ENCODE measurements at regions not wholly inside any gene's neighbourhood (a gene's known extent, or its start where the extent isn't known, plus 50 kb on each side); places are given as distances from the start of the nearest gene placed in this dataset.
"Not testable (repeated sequence)": the region's sequence is repeated elsewhere in the genome, so short reads cannot be mapped to it uniquely, and the experiment has no call there.

GRCh38 chr14:28576523-28576922 is 190.1 kb upstream of the FOXG1 start:
- FAIRE-seq = no peak

DNA sequence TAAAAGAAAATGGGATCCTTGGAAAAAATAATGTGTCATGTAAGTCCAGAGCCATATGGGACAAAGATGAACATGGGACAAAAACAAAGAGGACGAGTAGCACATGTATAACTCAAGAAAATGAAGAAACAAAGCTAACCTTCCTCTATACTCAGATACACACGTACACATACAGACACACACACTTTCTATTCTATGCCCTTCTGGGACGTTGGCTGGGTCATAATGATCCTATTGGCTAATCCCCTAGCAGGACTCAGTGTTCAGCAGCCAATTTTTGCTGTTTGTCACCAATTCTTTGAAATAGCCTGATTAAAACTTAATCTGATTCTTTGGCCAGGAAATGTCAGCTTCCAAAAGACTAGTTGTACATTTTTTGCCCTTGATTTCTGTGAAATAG is 189.4 kb upstream of the FOXG1 start:
- no peak for FAIRE-seq

DNA sequence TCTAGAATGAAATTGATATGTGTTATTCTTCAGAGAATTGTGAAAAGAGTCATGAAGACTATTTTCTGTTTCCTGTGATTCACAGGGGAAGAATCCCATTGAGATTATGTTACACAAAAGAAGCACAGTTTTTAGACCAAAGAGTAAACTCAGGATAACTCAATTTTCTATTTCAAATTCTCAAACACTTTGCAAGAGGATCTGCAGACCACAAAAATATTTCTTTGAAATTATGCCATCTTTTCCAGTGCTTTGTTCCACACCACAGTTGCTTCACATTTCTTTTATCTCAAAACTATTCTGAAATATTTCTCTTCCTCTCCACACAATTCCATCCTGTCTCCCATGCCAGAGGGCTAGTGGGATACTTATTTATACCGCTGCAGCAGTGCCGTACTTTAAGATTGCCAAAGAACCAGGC is 188.9 kb upstream of the FOXG1 start:
- no peak for FAIRE-seq

GRCh38 chr14:28584951-28585350 is 181.6 kb upstream of the FOXG1 start:
- no peak for FAIRE-seq

- no peak for FAIRE-seq
Measured at GRCh38 chr14:28589792-28590191, 176.8 kb upstream of the FOXG1 start.

- no peak for FAIRE-seq
Measured at GRCh38 chr14:28596391-28596790, 170.2 kb upstream of the FOXG1 start.

- FAIRE-seq = no peak
Measured at GRCh38 chr14:28599191-28599590, 167.4 kb upstream of the FOXG1 start.

GRCh38 chr14:28599605-28600004 is 167.0 kb upstream of the FOXG1 start:
- FAIRE-seq = no peak

DNA sequence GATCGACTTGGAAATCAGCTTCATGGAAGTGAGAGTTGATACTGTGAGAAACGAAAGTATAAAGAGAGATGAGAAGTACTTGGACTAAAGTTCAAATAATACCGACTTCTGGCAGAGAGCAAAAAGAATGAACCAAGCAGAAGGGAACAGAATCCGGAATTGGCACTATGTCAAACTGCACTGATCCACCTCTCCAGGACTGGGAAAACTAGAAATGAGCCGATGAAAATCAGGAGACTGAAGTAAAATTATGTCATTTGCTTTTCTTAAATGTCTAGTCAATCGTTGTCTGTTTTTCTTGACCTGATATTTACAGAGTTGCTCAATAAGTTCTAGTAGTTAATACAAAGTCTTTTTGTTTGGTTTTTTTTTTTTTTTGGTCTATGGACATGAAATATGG is 163.0 kb upstream of the FOXG1 start:
- FAIRE-seq = no peak

DNA sequence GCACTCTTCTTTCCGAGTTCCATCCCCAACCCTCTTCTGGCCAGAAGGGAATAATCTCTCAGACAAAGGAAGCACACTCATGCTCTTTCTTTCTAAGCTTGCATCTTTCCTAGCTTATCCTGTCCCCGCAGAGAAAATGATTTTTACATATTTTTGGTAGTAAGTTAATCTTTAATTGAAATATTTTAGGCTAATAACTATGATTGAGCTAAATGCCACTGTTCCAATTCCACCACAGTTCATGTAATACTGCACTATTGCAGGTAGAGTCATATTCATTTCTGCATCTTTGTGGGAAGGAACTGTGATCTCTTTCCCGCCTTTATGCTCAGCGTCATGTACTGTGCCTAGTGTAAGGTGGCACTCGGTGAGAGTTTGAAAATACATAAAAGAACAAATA is 158.9 kb upstream of the FOXG1 start:
- FAIRE-seq = no peak

DNA sequence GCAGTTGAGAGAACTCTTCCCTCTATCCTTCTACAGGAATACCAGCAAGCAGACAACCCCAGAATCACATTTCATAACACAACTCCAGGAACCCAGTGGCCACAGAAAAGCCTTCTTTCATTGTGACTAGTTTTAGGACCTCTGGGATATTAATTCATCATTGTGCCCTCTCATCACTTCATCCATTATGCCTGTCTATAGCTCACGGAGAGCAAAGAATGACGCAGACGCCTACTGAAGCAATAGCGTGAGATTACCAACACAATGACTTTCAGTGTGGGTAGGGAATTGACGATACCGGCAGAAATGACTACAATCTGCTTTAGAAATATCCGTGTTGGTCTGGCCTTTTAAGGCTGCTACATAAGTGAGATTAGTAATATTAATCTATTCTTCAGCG is 158.1 kb upstream of the FOXG1 start:
- no peak for FAIRE-seq

DNA sequence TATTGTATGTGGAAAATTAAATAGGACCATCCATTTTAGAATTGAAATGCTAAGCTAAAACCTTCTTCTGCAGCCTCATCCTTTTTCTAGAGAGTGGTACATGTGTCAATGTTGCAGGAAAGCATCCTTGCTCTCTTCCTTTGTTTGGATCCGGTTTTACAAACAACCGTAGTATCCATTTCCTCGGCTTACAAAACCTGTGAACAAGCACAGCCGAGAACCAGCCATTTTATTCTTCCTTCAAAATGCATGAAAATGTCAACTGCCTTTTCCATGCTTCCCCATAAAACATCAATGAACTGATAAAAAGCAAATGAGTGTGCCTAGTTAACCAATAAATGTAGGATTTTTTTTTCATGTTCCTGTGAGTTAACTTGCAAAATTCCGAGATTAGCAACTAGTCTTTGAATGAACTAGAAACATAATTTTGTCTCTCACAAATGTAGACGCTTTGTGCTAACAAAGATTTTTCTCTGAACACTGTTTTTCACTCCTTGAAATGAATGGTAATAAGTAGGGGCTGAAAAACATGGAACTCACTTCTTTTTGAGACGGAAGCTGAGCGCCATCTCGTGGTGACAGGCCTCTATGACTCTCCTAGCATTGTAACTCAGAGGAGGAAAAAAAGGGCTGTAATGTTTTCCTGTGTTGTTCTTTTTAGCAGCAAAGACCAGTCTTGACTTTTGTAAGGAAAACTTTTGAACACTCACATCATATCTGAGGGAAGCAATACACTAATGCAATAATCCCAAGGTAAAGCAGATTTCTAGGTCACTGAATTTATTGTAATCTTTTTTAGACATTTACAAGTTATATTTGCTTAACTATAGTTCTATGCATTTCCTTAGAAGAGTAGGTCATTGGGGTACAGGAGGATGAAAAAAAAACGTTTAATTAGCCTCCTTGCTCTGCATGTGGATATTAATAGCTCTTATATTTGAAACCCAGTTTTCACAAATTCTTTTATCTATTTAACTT is 157.4 kb upstream of the FOXG1 start:
- FAIRE-seq = peak; percentile 88

GRCh38 chr14:28612414-28612813 is 154.2 kb upstream of the FOXG1 start:
- FAIRE-seq = no peak

DNA sequence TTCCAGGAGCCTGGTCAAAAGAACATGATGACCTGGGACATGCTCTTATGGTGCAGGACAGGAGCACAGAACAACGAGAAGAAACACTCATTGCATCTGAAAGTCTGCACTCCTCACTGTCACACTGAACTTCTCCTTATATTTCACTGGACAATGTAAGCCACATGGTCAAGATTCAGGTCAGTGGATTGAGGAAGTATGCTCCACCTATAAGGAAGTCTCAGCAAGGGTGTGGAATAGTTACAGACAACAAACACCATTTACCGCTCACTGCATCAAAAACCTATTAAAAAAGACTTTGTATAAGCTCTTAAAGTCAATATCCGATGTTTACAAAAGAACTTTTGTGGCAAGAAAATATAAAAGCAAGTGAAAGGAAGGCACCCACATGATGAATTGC is 153.1 kb upstream of the FOXG1 start:
- no peak for FAIRE-seq

DNA sequence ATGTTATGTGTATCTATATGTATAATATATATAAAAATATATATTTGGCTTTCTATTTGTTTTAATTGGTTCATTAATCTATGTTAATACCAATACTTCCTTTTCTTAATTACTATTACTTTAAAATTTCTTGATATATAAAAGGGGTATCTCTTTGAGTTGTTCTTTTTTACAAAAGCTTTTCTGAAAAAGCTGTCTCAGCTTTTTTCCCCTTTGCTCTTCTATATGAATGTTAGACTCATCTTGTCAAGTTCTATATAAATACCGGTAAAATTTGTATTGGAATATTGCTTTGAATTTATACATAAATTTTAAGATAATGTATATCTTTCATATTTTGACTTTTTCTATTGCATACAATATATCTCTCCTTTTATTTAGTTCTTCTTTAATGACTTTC is 139.8 kb upstream of the FOXG1 start:
- peak; percentile 34 for FAIRE-seq

DNA sequence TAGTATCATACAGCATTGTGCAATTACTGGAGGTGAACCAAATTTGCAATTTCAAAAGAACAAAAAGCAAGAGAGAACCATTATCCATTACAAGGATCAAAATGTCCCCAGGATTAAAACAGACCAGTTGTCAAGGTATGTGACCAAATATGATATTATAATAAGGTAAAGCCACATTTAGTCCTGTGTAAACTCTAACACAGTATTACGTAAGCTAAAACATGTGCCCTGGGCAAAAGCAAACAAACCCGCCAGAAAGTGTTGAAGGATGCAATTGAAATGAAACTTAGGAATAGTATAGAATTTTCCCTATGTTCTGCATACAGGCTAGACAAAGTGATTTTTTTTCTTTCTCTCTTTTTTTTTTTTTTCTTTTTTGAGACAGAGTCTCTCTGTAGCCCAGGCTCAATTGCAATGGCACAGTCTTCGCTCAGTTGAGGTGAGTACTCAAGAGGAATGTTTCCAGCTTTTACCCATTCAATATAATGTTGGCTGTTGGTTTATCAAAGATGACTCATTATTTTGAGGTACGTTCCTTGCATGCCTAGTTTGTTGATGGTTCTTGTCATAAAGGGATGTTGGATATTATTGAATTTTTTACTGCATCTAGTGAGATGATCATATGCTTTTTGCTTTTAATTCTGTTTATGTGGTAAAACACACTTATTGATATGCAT is 137.1 kb upstream of the FOXG1 start:
- no peak for FAIRE-seq

- no peak for FAIRE-seq
Measured at GRCh38 chr14:28630100-28630499, 136.5 kb upstream of the FOXG1 start.

GRCh38 chr14:28635387-28635786 is 131.2 kb upstream of the FOXG1 start:
- peak; percentile 98 for FAIRE-seq

GRCh38 chr14:28635816-28636215 is 130.8 kb upstream of the FOXG1 start:
- not testable (repeated sequence) for FAIRE-seq

GRCh38 chr14:28641189-28641588 is 125.4 kb upstream of the FOXG1 start:
- not testable (repeated sequence) for FAIRE-seq

DNA sequence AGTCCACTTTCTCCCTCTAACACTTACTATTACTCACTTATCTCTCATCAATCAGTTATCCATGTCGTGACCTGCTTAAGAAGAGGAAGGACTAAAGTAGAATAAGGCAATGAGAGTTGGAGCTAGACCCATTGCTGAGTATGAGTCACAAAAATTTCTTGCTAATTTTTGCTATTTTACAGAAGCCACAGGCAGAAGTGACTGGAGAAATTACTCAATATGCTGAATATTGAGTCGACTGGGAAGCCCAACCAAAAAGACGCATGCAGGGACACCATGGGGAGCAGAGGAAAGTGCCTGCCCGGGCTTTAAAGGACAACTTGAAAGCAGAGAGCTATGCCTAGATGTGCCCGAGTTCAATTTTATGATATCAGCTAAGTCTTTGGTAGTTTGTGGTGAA is 115.4 kb upstream of the FOXG1 start:
- FAIRE-seq = no peak

GRCh38 chr14:28652782-28653181 is 113.8 kb upstream of the FOXG1 start:
- FAIRE-seq = no peak

GRCh38 chr14:28653521-28653920 is 113.1 kb upstream of the FOXG1 start:
- FAIRE-seq = no peak

DNA sequence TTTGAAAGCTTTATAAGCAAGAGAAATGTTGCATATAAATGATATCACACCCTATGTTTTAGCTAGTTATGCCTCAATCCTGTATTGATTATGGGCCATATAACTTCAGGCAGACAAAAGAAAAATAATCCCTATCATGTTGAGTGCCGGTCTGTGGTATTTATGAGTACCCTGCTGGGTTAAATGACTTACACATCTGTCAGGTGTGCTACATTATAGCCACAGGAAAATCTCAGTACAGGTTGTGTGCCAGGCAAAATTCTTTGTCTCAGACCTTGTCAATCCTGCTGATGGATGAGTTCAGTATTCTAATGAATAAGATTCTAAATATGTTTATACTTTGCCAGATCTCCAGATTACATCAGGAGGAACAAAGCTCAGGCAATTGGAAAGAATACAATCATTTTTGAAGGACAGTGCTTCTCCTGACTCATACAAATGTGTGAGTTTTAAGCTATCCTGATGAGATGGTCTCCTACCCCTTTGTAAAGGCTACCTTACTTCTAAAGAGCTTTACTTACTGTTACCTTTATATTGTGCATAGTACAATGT is 109.8 kb upstream of the FOXG1 start:
- FAIRE-seq = no peak

All from A204.1 (cell line).